Fibroblast of lung (primary cell): ENCODE measurements at regions not wholly inside any gene's neighbourhood (a gene's known extent, or its start where the extent isn't known, plus 50 kb on each side); places are given as distances from the start of the nearest gene placed in this dataset.

Source experiments
- EZH2 ChIP-seq: IDR thresholded peaks from 2 replicates; pipeline ENCODE4 v1.5.1; 2012; ENCODE audit warnings: low read length, control low read depth, mild to moderate bottlenecking; ENCODE audit errors: missing control alignments
- TF ChIP-seq, protein P1 (sequence below), 2 donors: IDR thresholded peaks in 1 of 2; conservative IDR thresholded peaks in 1 of 2; 1 replicate in 1 of 2; 2 replicates in 1 of 2; pipeline ENCODE4 v1.5.1; 2011 to 2012; ENCODE audit warnings: low read length in 2 of 2, control low read depth in 1 of 2, inconsistent platforms in 1 of 2, low read depth in 1 of 2, mild to moderate bottlenecking in 1 of 2

DNA sequence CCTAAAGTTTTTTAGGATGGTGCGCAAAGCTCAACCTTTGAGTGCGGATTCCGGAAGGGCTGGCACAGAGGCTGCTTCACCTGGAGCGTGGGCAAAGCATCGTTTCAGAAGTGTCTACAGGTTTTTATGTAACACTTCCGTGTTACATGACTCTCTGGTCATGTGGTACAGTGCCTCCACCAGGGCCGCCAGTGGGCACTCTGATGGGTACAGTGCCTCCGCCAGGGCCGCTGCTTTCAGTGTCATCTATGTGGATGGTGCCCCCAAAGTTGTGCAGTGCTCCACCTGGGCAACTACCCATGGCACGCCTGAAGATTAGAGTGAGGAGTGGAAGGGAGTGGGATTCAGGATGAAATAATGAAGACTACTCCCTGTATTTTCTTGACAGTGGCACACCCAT lies 101.4 kb upstream of the C1orf174 start:
- TF ChIP-seq, protein P1, sequence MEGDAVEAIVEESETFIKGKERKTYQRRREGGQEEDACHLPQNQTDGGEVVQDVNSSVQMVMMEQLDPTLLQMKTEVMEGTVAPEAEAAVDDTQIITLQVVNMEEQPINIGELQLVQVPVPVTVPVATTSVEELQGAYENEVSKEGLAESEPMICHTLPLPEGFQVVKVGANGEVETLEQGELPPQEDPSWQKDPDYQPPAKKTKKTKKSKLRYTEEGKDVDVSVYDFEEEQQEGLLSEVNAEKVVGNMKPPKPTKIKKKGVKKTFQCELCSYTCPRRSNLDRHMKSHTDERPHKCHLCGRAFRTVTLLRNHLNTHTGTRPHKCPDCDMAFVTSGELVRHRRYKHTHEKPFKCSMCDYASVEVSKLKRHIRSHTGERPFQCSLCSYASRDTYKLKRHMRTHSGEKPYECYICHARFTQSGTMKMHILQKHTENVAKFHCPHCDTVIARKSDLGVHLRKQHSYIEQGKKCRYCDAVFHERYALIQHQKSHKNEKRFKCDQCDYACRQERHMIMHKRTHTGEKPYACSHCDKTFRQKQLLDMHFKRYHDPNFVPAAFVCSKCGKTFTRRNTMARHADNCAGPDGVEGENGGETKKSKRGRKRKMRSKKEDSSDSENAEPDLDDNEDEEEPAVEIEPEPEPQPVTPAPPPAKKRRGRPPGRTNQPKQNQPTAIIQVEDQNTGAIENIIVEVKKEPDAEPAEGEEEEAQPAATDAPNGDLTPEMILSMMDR (conservative IDR thresholded peaks at IDR 0.05 in 1 of 2, IDR thresholded peaks at IDR 0.05 in 1 of 2; ENCODE audit: low read depth in 1 of 2, low read length in 2 of 2), result no peak
- TF ChIP-seq EZH2, result no peak
